PC-9 (cell line): ENCODE measurements at regions not wholly inside any gene's neighbourhood (a gene's known extent, or its start where the extent isn't known, plus 50 kb on each side); places are given as distances from the start of the nearest gene placed in this dataset.

Experiments used
- BruUV-seq: library from RNA; stranded (reverse); fragments of 400-500 nt; replicated peaks from 2 replicates; lab custom pipeline; 2021; lab: Mats Ljungman, UMichigan
- CTCF ChIA-PET: fragments of 300-600 bp; sonication (Branson Sonifier 250); formaldehyde crosslinking; loops from one replicate; lab custom pipeline; 2022; ENCODE audit warnings: antibody characterized with exemption; lab: Charles Lee
- POLR2A ChIA-PET: fragments of 300-600 bp; sonication (Branson Sonifier 250); formaldehyde crosslinking; loops from one replicate; lab custom pipeline; 2022; ENCODE audit warnings: antibody characterized with exemption; ENCODE audit not compliant: unreplicated experiment; lab: Charles Lee
- DNase-seq, 2 experiments: peaks; one replicate each; pipeline versions ENCODE4 v3.0.0 to v3.0.0-alpha.2; 2015 to 2022; ENCODE audit warnings: mixed read lengths in 1 of 2
- H2AFZ ChIP-seq: fragments of 200-600 bp; sonication (generic); 2 replicates; pipeline ENCODE4 v1.8.1; 2017; ENCODE audit warnings: antibody characterized with exemption
- H3F3A ChIP-seq: fragments of 200-600 bp; sonication (generic); 2 replicates; pipeline ENCODE4 v1.8.1; 2017; ENCODE audit warnings: antibody characterized with exemption, mild to moderate bottlenecking, low read depth; ENCODE audit not compliant: insufficient read depth
- H3K27ac ChIP-seq: fragments of 200-600 bp; sonication (generic); 2 replicates; pipeline ENCODE4 v1.6.1; 2016; ENCODE audit warnings: mixed run types
- H3K27me3 ChIP-seq: fragments of 200-600 bp; sonication (generic); 2 replicates; pipeline ENCODE4 v1.6.1; 2016; ENCODE audit warnings: low read depth, mixed run types; ENCODE audit not compliant: insufficient read depth
- H3K36me3 ChIP-seq: fragments of 200-600 bp; sonication (generic); 2 replicates; pipeline ENCODE4 v1.6.1; 2016; ENCODE audit warnings: low read depth, mixed run types
- H3K4me1 ChIP-seq: fragments of 200-600 bp; sonication (generic); replicated peaks from 2 replicates; pipeline ENCODE4 v1.6.1; 2016; ENCODE audit warnings: mixed run types; ENCODE audit not compliant: insufficient read depth
- H3K4me2 ChIP-seq: fragments of 200-600 bp; sonication (generic); 2 replicates; pipeline ENCODE4 v1.6.1; 2017; ENCODE audit warnings: mixed run types
- H3K4me3 ChIP-seq: fragments of 200-600 bp; sonication (generic); 2 replicates; pipeline ENCODE4 v1.6.1; 2016; ENCODE audit warnings: mixed run types
- H3K79me2 ChIP-seq: fragments of 200-600 bp; sonication (generic); 2 replicates; pipeline ENCODE4 v1.6.1; 2017; ENCODE audit warnings: low read depth, mixed run types
- H3K9me2 ChIP-seq: fragments of 200-600 bp; sonication (generic); 2 replicates; pipeline ENCODE4 v1.8.1; 2017; ENCODE audit warnings: mild to moderate bottlenecking; ENCODE audit not compliant: insufficient read depth
- H3K9me3 ChIP-seq: fragments of 200-600 bp; sonication (generic); 2 replicates; pipeline ENCODE4 v1.8.1; 2016; ENCODE audit warnings: low read depth; ENCODE audit not compliant: insufficient read depth
- H4K20me1 ChIP-seq: fragments of 200-600 bp; sonication (generic); 2 replicates; pipeline ENCODE4 v1.8.1; 2017; ENCODE audit not compliant: insufficient read depth
- CTCF ChIP-seq: fragments of 200-600 bp; sonication (generic); conservative IDR thresholded peaks from 2 replicates; pipeline ENCODE4 v1.6.1; 2017; ENCODE audit warnings: mixed run types, antibody characterized with exemption, mild to moderate bottlenecking, moderate library complexity
- EZH2 ChIP-seq: fragments of 200-600 bp; sonication (generic); IDR thresholded peaks from 2 replicates; pipeline ENCODE4 v1.8.0; 2017; ENCODE audit warnings: antibody characterized with exemption, low read depth
- intact Hi-C: fragments of 100-400 bp; cut with micrococcal nuclease; formaldehyde crosslinking; loops from one replicate; pipeline ENCODE4 v1.10.0; 2022; ENCODE audit not compliant: unreplicated experiment

GRCh38 chr21:16113052-16113715 is 383.4 kb downstream of the USP25 start:
- Histone ChIP-seq H3K4me1 (no peaks in the 10 kb centered on the region), H3K9me2 (no peaks in the 10 kb centered on the region), H3K79me2 (no peaks in the 10 kb centered on the region), H3K27me3 (no peaks in the 10 kb centered on the region), H3K4me3 (no peak overlapping the region), H3K27ac (no peak overlapping the region), H3K9me3 (no peaks in the 10 kb centered on the region), H2AFZ (0 out of 2 replicates have a peak overlapping the region, but pooled peaks have one; percentile 50), H4K20me1 (no peaks in the 10 kb centered on the region), H3K36me3 (no peaks in the 10 kb centered on the region), H3K4me2 (no peak overlapping the region), H3F3A (no peaks in the 10 kb centered on the region)
- BruUV-seq, result no TSS peak
- CTCF ChIA-PET, result no interaction called here
- no peak for TF ChIP-seq CTCF
- no peak for TF ChIP-seq EZH2
- no peak for DNase-seq
- POLR2A ChIA-PET, result interaction anchor here (0.6 kb wide), 1 partner anchor 92 kb away, joined by 6 read pairs; no protein-coding TSS in a partner anchor
- intact Hi-C loops, result no loop called here

GRCh38 chr21:16115461-16115860 is 385.7 kb downstream of the USP25 start:
- no TSS peak for BruUV-seq

GRCh38 chr21:16116069-16116468 is 386.3 kb downstream of the USP25 start:
- no peak for DNase-seq
- no peaks in the 10 kb centered on the region for H3K27me3 ChIP-seq
- no peaks in the 10 kb centered on the region for H4K20me1 ChIP-seq
- H3K9me3 ChIP-seq, result no peaks in the 10 kb centered on the region
- no peaks in the 10 kb centered on the region for H3K79me2 ChIP-seq
- H3K4me2 ChIP-seq, result no peak overlapping the region
- no peak overlapping the region for H2AFZ ChIP-seq
- BruUV-seq, result no TSS peak
- H3K27ac ChIP-seq, result no peak overlapping the region
- no peak overlapping the region for H3K4me3 ChIP-seq
- intact Hi-C loops, result no loop called here
- H3K4me1 ChIP-seq, result no peaks in the 10 kb centered on the region
- CTCF ChIA-PET, result no interaction called here
- H3F3A ChIP-seq, result no peaks in the 10 kb centered on the region
- POLR2A ChIA-PET, result no interaction called here
- TF ChIP-seq CTCF (no peak), EZH2 (no peak)
- H3K9me2 ChIP-seq, result no peaks in the 10 kb centered on the region; the same call in 1 of the 2 replicates
- H3K36me3 ChIP-seq, result no peaks in the 10 kb centered on the region

More at GRCh38 chr21:16115461-16115860, 385.7 kb downstream of the USP25 start:
- Histone ChIP-seq H3K27me3 (no peaks in the 10 kb centered on the region), H3K4me3 (no peak overlapping the region), H3K36me3 (no peaks in the 10 kb centered on the region), H3K79me2 (no peaks in the 10 kb centered on the region), H4K20me1 (no peaks in the 10 kb centered on the region), H3K9me2 (no peaks in the 10 kb centered on the region; the same call in 1 of the 2 replicates), H3K27ac (no peak overlapping the region), H3K4me2 (no peak overlapping the region), H2AFZ (no peak overlapping the region), H3F3A (no peaks in the 10 kb centered on the region), H3K9me3 (no peaks in the 10 kb centered on the region), H3K4me1 (no peaks in the 10 kb centered on the region)
- ChIA-PET CTCF (no interaction called here), POLR2A (no interaction called here)
- no peak for DNase-seq
- intact Hi-C loops, result no loop called here
- TF ChIP-seq CTCF, result no peak
- TF ChIP-seq EZH2, result no peak
